H1 (cell line): ENCODE measurements at regions not wholly inside any gene's neighbourhood (a gene's known extent, or its start where the extent isn't known, plus 50 kb on each side); places are given as distances from the start of the nearest gene placed in this dataset.

Experiments used
- CTCF ChIA-PET: fragments of 300-600 bp; sonication (Branson Sonifier 250); formaldehyde crosslinking; loops from one replicate; lab custom pipeline; 2021; ENCODE audit not compliant: partially characterized antibody; lab: Charles Lee
- POLR2A ChIA-PET: fragments of 300-600 bp; sonication (Branson Sonifier 250); formaldehyde crosslinking; loops from one replicate; lab custom pipeline; 2021; ENCODE audit warnings: inconsistent platforms; ENCODE audit not compliant: partially characterized antibody; lab: Charles Lee
- DNase-seq, 2 experiments: peaks; one replicate each; pipeline versions ENCODE4 v3.0.0 to v3.0.0-alpha.2; 2010 to 2022; ENCODE audit warnings: low spot score in 2 of 2, low read depth in 1 of 2, mixed read lengths in 1 of 2
- FAIRE-seq: peaks from 2 replicates; lab custom pipeline; 2011; peaks lifted over from hg19 to GRCh38; lab: Jason Lieb, UNC
- H2AFZ ChIP-seq: 2 replicates; pipeline ENCODE4 v1.8.1; 2012; ENCODE audit warnings: low read length, inconsistent platforms
- H2AK5ac ChIP-seq: 2 replicates; pipeline ENCODE4 v1.6.1; 2013; ENCODE audit warnings: low read depth, low read length
- H2BK120ac ChIP-seq: replicated peaks from 2 replicates; pipeline ENCODE3; 2013; ENCODE audit warnings: low read depth, low read length, inconsistent platforms
- H2BK12ac ChIP-seq: 2 replicates; pipeline ENCODE4 v1.6.1; 2013; ENCODE audit warnings: low read depth, low read length
- H2BK15ac ChIP-seq: 2 replicates; pipeline ENCODE4 v1.6.1; 2013; ENCODE audit warnings: low read length
- H2BK20ac ChIP-seq: 2 replicates; pipeline ENCODE4 v1.6.1; 2013; ENCODE audit warnings: low read length
- H2BK5ac ChIP-seq: 2 replicates; pipeline ENCODE4 v1.6.1; 2013; ENCODE audit warnings: low read depth, low read length
- H3K14ac ChIP-seq: 2 replicates; pipeline ENCODE4 v1.6.1; 2013; ENCODE audit warnings: inconsistent platforms; ENCODE audit not compliant: insufficient read length
- H3K18ac ChIP-seq: 2 replicates; pipeline ENCODE4 v1.6.1; 2013; ENCODE audit warnings: low read length; ENCODE audit errors: extremely low read depth
- H3K23ac ChIP-seq: 2 replicates; pipeline ENCODE4 v1.6.1; 2013; ENCODE audit warnings: inconsistent platforms; ENCODE audit not compliant: insufficient read length
- H3K23me2 ChIP-seq: 2 replicates; pipeline ENCODE4 v1.6.1; 2013; ENCODE audit warnings: low read depth, low read length
- H3K27ac ChIP-seq: 2 replicates; pipeline ENCODE4 v1.6.1; 2011; ENCODE audit warnings: low read depth, low read length, inconsistent platforms
- H3K27me3 ChIP-seq, 4 experiments: replicated peaks in 1 of 4; 1 replicate in 1 of 4; 2 replicates in 3 of 4; pipeline versions ENCODE4 v1.6.1 to v1.8.1; 2011 to 2013; ENCODE audit warnings: low read length in 3 of 4, mild to moderate bottlenecking in 3 of 4, inconsistent platforms in 2 of 4, mixed read lengths in 2 of 4, moderate library complexity in 1 of 4; ENCODE audit not compliant: control insufficient read depth in 3 of 4, insufficient read depth in 3 of 4; ENCODE audit errors: extremely low read depth in 1 of 4
- H3K36me3 ChIP-seq, 4 experiments: 2 replicates each; pipeline versions ENCODE4 v1.6.1 to v1.8.1; 2011 to 2013; ENCODE audit warnings: mild to moderate bottlenecking in 4 of 4, low read length in 3 of 4, moderate library complexity in 2 of 4, control low read depth in 1 of 4, inconsistent platforms in 1 of 4; ENCODE audit not compliant: insufficient read depth in 4 of 4, control insufficient read depth in 2 of 4
- H3K4ac ChIP-seq: replicated peaks from 2 replicates; pipeline ENCODE3; 2013; ENCODE audit warnings: low read length, low read depth, mixed read lengths, inconsistent platforms; ENCODE audit not compliant: insufficient read length
- H3K4me1 ChIP-seq, 4 experiments: replicated peaks in 1 of 4; 1 replicate in 1 of 4; 2 replicates in 3 of 4; pipeline versions ENCODE4 v1.6.1 to v1.8.1; 2011 to 2013; ENCODE audit warnings: low read length in 3 of 4, inconsistent platforms in 2 of 4, mixed read lengths in 1 of 4; ENCODE audit not compliant: insufficient read depth in 4 of 4, control insufficient read depth in 3 of 4
- H3K4me2 ChIP-seq, 2 experiments: 2 replicates each; pipeline versions ENCODE4 v1.6.1 to v1.8.1; 2011 to 2013; ENCODE audit warnings: low read depth in 2 of 2, low read length in 2 of 2, control low read depth in 1 of 2, inconsistent platforms in 1 of 2, mild to moderate bottlenecking in 1 of 2; ENCODE audit not compliant: insufficient read depth in 1 of 2
- H3K4me3 ChIP-seq, 4 experiments: fragments of 200-600, 300-600 bp in 1 of 4; sonication (generic), shearing (Covaris generic), sonication (Bioruptor Twin) in 1 of 4; 2 replicates each; pipeline versions ENCODE4 v1.5.1 to v1.8.1; 2011 to 2016; ENCODE audit warnings: low read length in 4 of 4, low read depth in 3 of 4, control low read depth in 2 of 4, inconsistent platforms in 2 of 4, mild to moderate bottlenecking in 2 of 4, mixed read lengths in 1 of 4, moderate library complexity in 1 of 4; ENCODE audit not compliant: insufficient read depth in 2 of 4; ENCODE audit errors: extremely low read depth in 1 of 4
- H3K56ac ChIP-seq: replicated peaks from 2 replicates; pipeline ENCODE3; 2013; ENCODE audit warnings: low read depth, mild to moderate bottlenecking, mixed read lengths, low read length, inconsistent platforms; ENCODE audit not compliant: insufficient read length
- H3K79me1 ChIP-seq: 2 replicates; pipeline ENCODE4 v1.6.1; 2013; ENCODE audit warnings: low read depth, low read length, control low read depth
- H3K79me2 ChIP-seq, 2 experiments: 2 replicates each; pipeline versions ENCODE4 v1.6.1 to v1.8.1; 2012 to 2013; ENCODE audit warnings: low read length in 2 of 2, mild to moderate bottlenecking in 2 of 2, inconsistent platforms in 1 of 2; ENCODE audit not compliant: insufficient read depth in 2 of 2, control insufficient read depth in 1 of 2
- H3K9ac ChIP-seq, 4 experiments: replicated peaks in 1 of 4; 1 replicate in 1 of 4; 2 replicates in 3 of 4; pipeline versions ENCODE4 v1.6.1 to v1.8.1; 2011 to 2013; ENCODE audit warnings: low read depth in 3 of 4, low read length in 3 of 4, control low read depth in 2 of 4, mild to moderate bottlenecking in 2 of 4, moderate library complexity in 2 of 4, inconsistent platforms in 1 of 4; ENCODE audit errors: extremely low read depth in 1 of 4
- H3K9me3 ChIP-seq, 2 experiments: 2 replicates each; pipeline versions ENCODE4 v1.6.1 to v1.8.1; 2012 to 2013; ENCODE audit warnings: mild to moderate bottlenecking in 2 of 2, moderate library complexity in 2 of 2, control low read depth in 1 of 2, inconsistent platforms in 1 of 2, low read depth in 1 of 2, low read length in 1 of 2, mixed read lengths in 1 of 2; ENCODE audit not compliant: insufficient read depth in 2 of 2
- H4K20me1 ChIP-seq, 2 experiments: replicated peaks in 1 of 2; 2 replicates each; pipeline versions ENCODE3 to v1.8.1; 2011 to 2013; ENCODE audit warnings: inconsistent platforms in 2 of 2, low read length in 2 of 2, mild to moderate bottlenecking in 1 of 2; ENCODE audit not compliant: insufficient read depth in 2 of 2, control insufficient read depth in 1 of 2
- H4K5ac ChIP-seq: 2 replicates; pipeline ENCODE4 v1.6.1; 2013; ENCODE audit warnings: low read length, low read depth, mixed read lengths, inconsistent platforms; ENCODE audit not compliant: insufficient read length
- H4K8ac ChIP-seq: 2 replicates; pipeline ENCODE4 v1.8.0; 2013; ENCODE audit warnings: mild to moderate bottlenecking, moderate library complexity, low read length, inconsistent platforms; ENCODE audit not compliant: insufficient read depth; ENCODE audit errors: extremely low read depth
- H4K91ac ChIP-seq: replicated peaks from 2 replicates; pipeline ENCODE3; 2013; ENCODE audit warnings: low read length, mixed read lengths, inconsistent platforms; ENCODE audit not compliant: insufficient read length
- WGBS, 2 experiments: shearing (Covaris generic) in 1 of 2; methylation state at CpG; one replicate each; pipeline versions ENCODE4 v1.1.6 to v1.1.7; 2013 to 2015; ENCODE audit warnings: low lambda C conversion rate in 2 of 2, mixed read lengths in 2 of 2, inconsistent platforms in 1 of 2, low coverage in 1 of 2, missing lambda C conversion rate in 1 of 2; ENCODE audit not compliant: insufficient replicate concordance in 2 of 2, insufficient coverage in 1 of 2, insufficient read length in 1 of 2; ENCODE audit errors: extremely low coverage in 1 of 2, missing lambda C conversion rate in 1 of 2; 5-methylcytosine and 5-hydroxymethylcytosine counted together

GRCh38 chr10:3702056-3702546, 82.9 kb downstream of the KLF6 start:
- Histone ChIP-seq H3K4ac (no peak overlapping the region), H3K79me1 (no peaks in the 10 kb centered on the region), H2AFZ (no peak overlapping the region), H2AK5ac (no peak overlapping the region), H2BK15ac (no peak overlapping the region), H4K5ac (no peak overlapping the region), H2BK120ac (no peak overlapping the region), H3K9ac (no peak overlapping the region), H3K27me3 (no peaks in the 10 kb centered on the region; a peak in 1 of 7 replicates), H3K36me3 (no peaks in the 10 kb centered on the region), H3K4me2 (no peak overlapping the region), H4K91ac (no peak overlapping the region), H3K4me1 (peaks cover 0 to 3% (median under 1%) of the 10 kb centered on the region in 4 experiments; a peak in 3 of 7 replicates), H4K8ac (no peak overlapping the region), H3K27ac (no peak overlapping the region), H3K4me3 (no peak overlapping the region), H3K56ac (no peak overlapping the region), H2BK12ac (no peak overlapping the region), H3K23ac (no peak overlapping the region), H3K79me2 (no peaks in the 10 kb centered on the region), H3K14ac (no peak overlapping the region), H4K20me1 (no peaks in the 10 kb centered on the region), H3K23me2 (no peaks in the 10 kb centered on the region), H3K9me3 (no peaks in the 10 kb centered on the region; a peak in 1 of 4 replicates), H2BK5ac (no peak overlapping the region), H2BK20ac (no peak overlapping the region), H3K18ac (no peak overlapping the region)
- DNase-seq (no peak), FAIRE-seq (no peak)
- ChIA-PET CTCF (interaction anchor here (0.6 to 1.0 kb wide), 2 partner anchors 47 to 1065 kb away, joined by 3 read pairs; no protein-coding TSS in a partner anchor), POLR2A (interaction anchor here (0.6 kb wide), 1 partner anchor 9 kb away, joined by 4 read pairs; no protein-coding TSS in a partner anchor)
- WGBS, 2 experiments = 94% methylated on average over 11 of the region's 11 CpGs; no CpG with 5 or more reads in 1 of the 2 experiments
